Right lobe of liver (tissue), 4 donors: ENCODE measurements at regions not wholly inside any gene's neighbourhood (a gene's known extent, or its start where the extent isn't known, plus 50 kb on each side); places are given as distances from the start of the nearest gene placed in this dataset.

Source experiments
- POLR2A ChIP-seq: fragments of 450-650 bp; IDR thresholded peaks from one replicate; pipeline ENCODE4 v1.6.1; 2017; ENCODE audit warnings: antibody characterized with exemption, mild to moderate bottlenecking
- TF ChIP-seq, protein P1 (sequence below), 4 donors: fragments of 200-600 bp in 3 of 4; fragments of 450-650 bp in 1 of 4; IDR thresholded peaks; one replicate each; pipeline versions ENCODE4 v1.5.1 to v1.8.0; 2016 to 2022; ENCODE audit warnings: antibody characterized with exemption in 4 of 4, mild to moderate bottlenecking in 2 of 4
- donor health status: DM: no; HTN: no; CAD: no.
- donor health status: DM: no; HTN: no; CAD: no.
- donor health status: DM: no; HTN: yes; CAD: no.

DNA sequence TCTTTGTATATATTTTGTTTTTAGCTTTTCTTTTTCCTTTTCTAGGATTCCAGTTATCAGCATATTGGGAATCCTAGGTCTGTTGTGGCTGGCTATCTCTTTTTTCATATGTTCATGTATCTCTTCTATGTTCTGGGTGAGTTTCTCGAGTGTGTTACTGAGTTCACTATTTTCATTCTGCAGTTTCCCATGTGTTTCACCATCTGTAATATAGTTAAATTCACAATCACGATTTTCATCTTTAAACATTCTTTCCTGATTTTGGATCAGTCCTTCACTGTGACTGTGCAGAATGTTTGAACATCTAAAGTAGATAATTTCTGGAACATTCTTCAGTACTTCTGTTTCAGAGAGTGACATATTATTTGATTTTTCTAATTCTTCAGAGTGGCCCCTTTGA lies 862.1 kb downstream of the OLFM4 start:
- TF ChIP-seq, protein P1, sequence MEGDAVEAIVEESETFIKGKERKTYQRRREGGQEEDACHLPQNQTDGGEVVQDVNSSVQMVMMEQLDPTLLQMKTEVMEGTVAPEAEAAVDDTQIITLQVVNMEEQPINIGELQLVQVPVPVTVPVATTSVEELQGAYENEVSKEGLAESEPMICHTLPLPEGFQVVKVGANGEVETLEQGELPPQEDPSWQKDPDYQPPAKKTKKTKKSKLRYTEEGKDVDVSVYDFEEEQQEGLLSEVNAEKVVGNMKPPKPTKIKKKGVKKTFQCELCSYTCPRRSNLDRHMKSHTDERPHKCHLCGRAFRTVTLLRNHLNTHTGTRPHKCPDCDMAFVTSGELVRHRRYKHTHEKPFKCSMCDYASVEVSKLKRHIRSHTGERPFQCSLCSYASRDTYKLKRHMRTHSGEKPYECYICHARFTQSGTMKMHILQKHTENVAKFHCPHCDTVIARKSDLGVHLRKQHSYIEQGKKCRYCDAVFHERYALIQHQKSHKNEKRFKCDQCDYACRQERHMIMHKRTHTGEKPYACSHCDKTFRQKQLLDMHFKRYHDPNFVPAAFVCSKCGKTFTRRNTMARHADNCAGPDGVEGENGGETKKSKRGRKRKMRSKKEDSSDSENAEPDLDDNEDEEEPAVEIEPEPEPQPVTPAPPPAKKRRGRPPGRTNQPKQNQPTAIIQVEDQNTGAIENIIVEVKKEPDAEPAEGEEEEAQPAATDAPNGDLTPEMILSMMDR (IDR thresholded peaks at IDR 0.05): no peak
- no peak for TF ChIP-seq POLR2A
